Central memory CD4-positive, alpha-beta T cell (primary cell): ENCODE measurements at regions not wholly inside any gene's neighbourhood (a gene's known extent, or its start where the extent isn't known, plus 50 kb on each side); places are given as distances from the start of the nearest gene placed in this dataset.
A peak's percentile ranks its signal among the peaks of the same experiment; 100 is the strongest.
"Not testable (repeated sequence)": the region's sequence is repeated elsewhere in the genome, so short reads cannot be mapped to it uniquely, and the experiment has no call there.

Source experiments
- DNase-seq: peaks from one replicate; pipeline ENCODE4 v3.0.0; 2022

- DNase-seq: no peak
Measured at GRCh38 chr5:2068531-2068930, 185.8 kb upstream of the IRX4 start.

- DNase-seq: no peak
Measured at GRCh38 chr5:2066373-2066772, 183.6 kb upstream of the IRX4 start.

GRCh38 chr5:2063380-2063779, 180.7 kb upstream of the IRX4 start:
- DNase-seq: not testable (repeated sequence)

GRCh38 chr5:2052687-2053086, 170.0 kb upstream of the IRX4 start:
- no peak for DNase-seq

- no peak for DNase-seq
Measured at GRCh38 chr5:2049876-2050275, 167.2 kb upstream of the IRX4 start.

- no peak for DNase-seq
Measured at GRCh38 chr5:2048664-2049063, 165.9 kb upstream of the IRX4 start.

GRCh38 chr5:2047341-2047927, 164.7 kb upstream of the IRX4 start:
- no peak for DNase-seq

- DNase-seq: no peak
Measured at GRCh38 chr5:2044041-2044440, 161.3 kb upstream of the IRX4 start.

- no peak for DNase-seq
Measured at GRCh38 chr5:2039180-2039531, 156.4 kb upstream of the IRX4 start.

GRCh38 chr5:2038321-2039179, 155.8 kb upstream of the IRX4 start:
- peak; percentile 43 for DNase-seq

- no peak for DNase-seq
Measured at GRCh38 chr5:2036885-2037284, 154.2 kb upstream of the IRX4 start.

- DNase-seq: no peak
Measured at GRCh38 chr5:2032432-2032831, 149.7 kb upstream of the IRX4 start.

GRCh38 chr5:2031581-2031980, 148.9 kb upstream of the IRX4 start:
- DNase-seq: no peak

GRCh38 chr5:2030131-2030530, 147.4 kb upstream of the IRX4 start:
- no peak for DNase-seq

- no peak for DNase-seq
Measured at GRCh38 chr5:2029206-2029605, 146.5 kb upstream of the IRX4 start.

- DNase-seq: no peak
Measured at GRCh38 chr5:2027790-2028189, 145.1 kb upstream of the IRX4 start.

- no peak for DNase-seq
Measured at GRCh38 chr5:2024986-2025721, 142.4 kb upstream of the IRX4 start.

- no peak for DNase-seq
Measured at GRCh38 chr5:2023196-2023595, 140.5 kb upstream of the IRX4 start.

- no peak for DNase-seq
Measured at GRCh38 chr5:2022436-2022835, 139.7 kb upstream of the IRX4 start.

GRCh38 chr5:2021484-2022176, 138.9 kb upstream of the IRX4 start:
- no peak for DNase-seq

GRCh38 chr5:2020730-2021129, 138.0 kb upstream of the IRX4 start:
- no peak for DNase-seq

- no peak for DNase-seq
Measured at GRCh38 chr5:2019716-2020115, 137.0 kb upstream of the IRX4 start.

- DNase-seq: no peak
Measured at GRCh38 chr5:2018390-2018724, 135.6 kb upstream of the IRX4 start.
